Endothelial cell of umbilical vein (primary cell): ENCODE measurements at regions not wholly inside any gene's neighbourhood (a gene's known extent, or its start where the extent isn't known, plus 50 kb on each side); places are given as distances from the start of the nearest gene placed in this dataset.

ENCODE experiments used
- BruUV-seq: library from RNA; stranded (reverse); fragments of 400-500 nt; replicated peaks from 2 replicates; lab custom pipeline; 2021; lab: Mats Ljungman, UMichigan
- CTCF ChIA-PET: fragments of 300-600, 350-600 bp; sonication (Branson Sonifier 250); formaldehyde crosslinking; loops from one replicate; lab custom pipeline; 2021; ENCODE audit warnings: antibody characterized with exemption, inconsistent platforms; lab: Charles Lee
- POLR2A ChIA-PET: fragments of 300-600, 350-600 bp; sonication (Branson Sonifier 250); formaldehyde crosslinking; loops from one replicate; lab custom pipeline; 2021; ENCODE audit warnings: antibody characterized with exemption, inconsistent platforms; lab: Charles Lee
- DNase-seq: peaks from one replicate; pipeline ENCODE4 v3.0.0-alpha.2; 2011; ENCODE audit warnings: low read depth, low spot score
- FAIRE-seq: peaks from 2 replicates; lab custom pipeline; 2011; peaks lifted over from hg19 to GRCh38; lab: Jason Lieb, UNC
- H2AFZ ChIP-seq: 2 replicates; pipeline ENCODE4 v1.6.0; 2012; ENCODE audit warnings: low read depth, low read length, control low read depth, inconsistent platforms
- H3K27ac ChIP-seq: 2 replicates; pipeline ENCODE4 v1.5.1; 2011; ENCODE audit warnings: low read depth, mild to moderate bottlenecking, control low read depth, low read length, moderate library complexity; ENCODE audit not compliant: insufficient read depth
- H3K27me3 ChIP-seq, 2 experiments: 2 replicates each; pipeline versions ENCODE4 v1.6.0 to v1.6.1; 2011; ENCODE audit warnings: low read length in 2 of 2, mixed read lengths in 1 of 2; ENCODE audit not compliant: control insufficient read depth in 2 of 2, insufficient read depth in 2 of 2
- H3K36me3 ChIP-seq, 2 experiments: 2 replicates in 1 of 2; 3 replicates in 1 of 2; pipeline ENCODE4 v1.5.1; 2011; ENCODE audit warnings: low read length in 2 of 2, mild to moderate bottlenecking in 1 of 2, moderate library complexity in 1 of 2; ENCODE audit not compliant: control insufficient read depth in 2 of 2, insufficient read depth in 2 of 2; ENCODE audit errors: extremely low read depth in 1 of 2
- H3K4me1 ChIP-seq: 3 replicates; pipeline ENCODE4 v1.5.1; 2011; ENCODE audit warnings: mild to moderate bottlenecking, low read length; ENCODE audit not compliant: control insufficient read depth, insufficient read depth; ENCODE audit errors: extremely low read depth
- H3K4me2 ChIP-seq: 2 replicates; pipeline ENCODE4 v1.6.1; 2011; ENCODE audit warnings: low read length, control low read depth, mixed read lengths; ENCODE audit not compliant: insufficient read depth
- H3K4me3 ChIP-seq, 3 experiments: fragments of 200-600 bp in 1 of 3; sonication (generic), shearing (Covaris generic) in 1 of 3; replicated peaks in 1 of 3; 2 replicates each; pipeline ENCODE4 v1.5.1; 2011 to 2016; ENCODE audit warnings: control low read depth in 3 of 3, low read length in 3 of 3, mild to moderate bottlenecking in 2 of 3, inconsistent platforms in 1 of 3, low read depth in 1 of 3, moderate library complexity in 1 of 3; ENCODE audit not compliant: insufficient read depth in 1 of 3
- H3K79me2 ChIP-seq: 2 replicates; pipeline ENCODE4 v1.6.0; 2012; ENCODE audit warnings: low read length, inconsistent platforms; ENCODE audit not compliant: control insufficient read depth, insufficient read depth
- H3K9ac ChIP-seq: replicated peaks from 2 replicates; pipeline ENCODE3; 2011; ENCODE audit warnings: low read length, control low read depth; ENCODE audit not compliant: insufficient read depth; ENCODE audit errors: extremely low read depth
- H3K9me1 ChIP-seq: replicated peaks from 3 replicates; pipeline ENCODE4 v1.6.0; 2011; ENCODE audit warnings: mild to moderate bottlenecking, low read length; ENCODE audit not compliant: control insufficient read depth, insufficient read depth; ENCODE audit errors: extremely low read depth
- H3K9me3 ChIP-seq: replicated peaks from 2 replicates; pipeline ENCODE4 v1.5.1; 2012; ENCODE audit warnings: low read length, inconsistent platforms; ENCODE audit not compliant: control insufficient read depth, insufficient read depth
- H4K20me1 ChIP-seq: replicated peaks from 2 replicates; pipeline ENCODE3; 2011; ENCODE audit warnings: mild to moderate bottlenecking, low read length; ENCODE audit not compliant: control insufficient read depth, insufficient read depth; ENCODE audit errors: extremely low read depth
- EZH2 ChIP-seq: IDR thresholded peaks from 2 replicates; pipeline ENCODE4 v1.6.1; 2012; ENCODE audit warnings: borderline replicate concordance, low read depth, mild to moderate bottlenecking, moderate library complexity, low read length, inconsistent platforms; ENCODE audit not compliant: severe bottlenecking
- FOS ChIP-seq: IDR thresholded peaks from 2 replicates; pipeline ENCODE4 v1.6.1; 2011; ENCODE audit warnings: mild to moderate bottlenecking, low read length, moderate library complexity, borderline replicate concordance; ENCODE audit not compliant: insufficient read depth
- GATA2 ChIP-seq: IDR thresholded peaks from 2 replicates; pipeline ENCODE4 v1.7.0; 2011; ENCODE audit warnings: low read depth, mild to moderate bottlenecking, moderate library complexity, mixed read lengths, low read length; ENCODE audit not compliant: insufficient read length, insufficient read depth
- JUN ChIP-seq: IDR thresholded peaks from 2 replicates; pipeline ENCODE4 v1.6.1; 2011; ENCODE audit warnings: borderline replicate concordance, low read depth; ENCODE audit not compliant: insufficient read length, insufficient read depth
- MYC ChIP-seq: IDR thresholded peaks from one replicate; pipeline ENCODE4 v1.6.1; 2011; ENCODE audit warnings: mild to moderate bottlenecking, low read depth, low read length
- POLR2A ChIP-seq: IDR thresholded peaks from 2 replicates; pipeline ENCODE4 v1.6.1; 2012; ENCODE audit warnings: low read depth, mild to moderate bottlenecking, control low read depth, low read length
- POLR2AphosphoS5 ChIP-seq: IDR thresholded peaks from 2 replicates; pipeline ENCODE4 v1.6.1; 2012; ENCODE audit warnings: low read depth, mild to moderate bottlenecking, control low read depth, low read length, moderate library complexity; ENCODE audit not compliant: insufficient read depth
- dilution Hi-C: fragments of 300-500 bp; cut with MboI; formaldehyde crosslinking; loops from one replicate; pipeline ENCODE4 v1.15.0; 2019; ENCODE audit warnings: low sequenced_read_pairs; ENCODE audit not compliant: extremely low pct_ligation_motif_present
- intact Hi-C: fragments of 100-400 bp; cut with micrococcal nuclease; formaldehyde crosslinking; loops from one replicate; pipeline ENCODE4 v1.10.0; 2022
- TF ChIP-seq, protein P1 (sequence below): IDR thresholded peaks from 2 replicates; pipeline ENCODE4 v1.6.1; 2011; ENCODE audit not compliant: insufficient read depth, insufficient read length
- TF ChIP-seq, protein P2 (sequence below), 2 donors: IDR thresholded peaks; 1 replicate in 1 of 2; 2 replicates in 1 of 2; pipeline ENCODE4 v1.5.1; 2011; ENCODE audit warnings: low read length in 2 of 2, mild to moderate bottlenecking in 2 of 2, moderate library complexity in 2 of 2, control low read depth in 1 of 2, inconsistent platforms in 1 of 2, low read depth in 1 of 2; ENCODE audit not compliant: insufficient read depth in 1 of 2; ENCODE audit errors: extremely low read depth in 1 of 2

DNA sequence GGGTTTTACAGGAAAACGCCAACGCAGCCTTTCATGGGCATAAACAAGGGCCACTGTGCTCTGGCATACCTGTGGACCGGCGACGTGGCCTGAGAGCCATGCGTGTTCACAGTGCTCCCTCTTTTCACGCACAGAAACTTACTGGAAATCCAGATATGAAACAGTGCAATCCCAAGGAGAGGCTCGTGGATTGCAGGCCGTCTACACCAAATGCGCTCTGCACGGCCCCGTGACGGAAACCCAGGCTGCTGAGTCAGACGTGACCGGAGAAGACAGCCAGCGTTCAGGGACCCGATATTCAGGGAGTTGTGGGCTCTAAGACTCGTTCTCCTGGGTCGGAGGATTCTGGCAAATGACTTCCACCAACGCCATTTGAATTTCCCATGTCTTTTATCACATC lies 129.2 kb downstream of the FOXL1 start:
- ChIA-PET POLR2A (interaction anchor here (0.6 kb wide), 1 partner anchor 1063 kb away, joined by 5 read pairs; no protein-coding TSS in a partner anchor), CTCF (no interaction called here)
- no peaks in the 10 kb centered on the region for H3K9me3 ChIP-seq
- H4K20me1 ChIP-seq = no peaks in the 10 kb centered on the region
- H3K9me1 ChIP-seq = no peaks in the 10 kb centered on the region
- H3K27me3 ChIP-seq = no peaks in the 10 kb centered on the region
- intact Hi-C loops (no loop called here), dilution Hi-C loops (no loop called here)
- H3K36me3 ChIP-seq = no peaks in the 10 kb centered on the region
- BruUV-seq = no TSS peak
- TF ChIP-seq EZH2 (no peak), FOS (no peak), POLR2AphosphoS5 (no peak), JUN (no peak), POLR2A (no peak), GATA2 (no peak), MYC (no peak)
- TF ChIP-seq, protein P1, sequence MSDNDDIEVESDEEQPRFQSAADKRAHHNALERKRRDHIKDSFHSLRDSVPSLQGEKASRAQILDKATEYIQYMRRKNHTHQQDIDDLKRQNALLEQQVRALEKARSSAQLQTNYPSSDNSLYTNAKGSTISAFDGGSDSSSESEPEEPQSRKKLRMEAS = no peak
- TF ChIP-seq, protein P2, sequence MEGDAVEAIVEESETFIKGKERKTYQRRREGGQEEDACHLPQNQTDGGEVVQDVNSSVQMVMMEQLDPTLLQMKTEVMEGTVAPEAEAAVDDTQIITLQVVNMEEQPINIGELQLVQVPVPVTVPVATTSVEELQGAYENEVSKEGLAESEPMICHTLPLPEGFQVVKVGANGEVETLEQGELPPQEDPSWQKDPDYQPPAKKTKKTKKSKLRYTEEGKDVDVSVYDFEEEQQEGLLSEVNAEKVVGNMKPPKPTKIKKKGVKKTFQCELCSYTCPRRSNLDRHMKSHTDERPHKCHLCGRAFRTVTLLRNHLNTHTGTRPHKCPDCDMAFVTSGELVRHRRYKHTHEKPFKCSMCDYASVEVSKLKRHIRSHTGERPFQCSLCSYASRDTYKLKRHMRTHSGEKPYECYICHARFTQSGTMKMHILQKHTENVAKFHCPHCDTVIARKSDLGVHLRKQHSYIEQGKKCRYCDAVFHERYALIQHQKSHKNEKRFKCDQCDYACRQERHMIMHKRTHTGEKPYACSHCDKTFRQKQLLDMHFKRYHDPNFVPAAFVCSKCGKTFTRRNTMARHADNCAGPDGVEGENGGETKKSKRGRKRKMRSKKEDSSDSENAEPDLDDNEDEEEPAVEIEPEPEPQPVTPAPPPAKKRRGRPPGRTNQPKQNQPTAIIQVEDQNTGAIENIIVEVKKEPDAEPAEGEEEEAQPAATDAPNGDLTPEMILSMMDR (IDR thresholded peaks at IDR 0.05; ENCODE audit: extremely low read depth in 1 of 2, insufficient read depth in 1 of 2, low read depth in 1 of 2, low read length in 2 of 2) = no peak
- H3K4me3 ChIP-seq = no peak overlapping the region
- H3K27ac ChIP-seq = no peak overlapping the region
- H3K4me2 ChIP-seq = no peak overlapping the region
- no peak overlapping the region for H3K9ac ChIP-seq
- DNase-seq (no peak), FAIRE-seq (no peak)
- H2AFZ ChIP-seq = no peak overlapping the region
- no peaks in the 10 kb centered on the region for H3K4me1 ChIP-seq
- no peaks in the 10 kb centered on the region for H3K79me2 ChIP-seq
